Activated CD8-positive, alpha-beta memory T cell treated with anti-CD3 and anti-CD28 coated beads for 36 hours (primary cell): ENCODE measurements at regions not wholly inside any gene's neighbourhood (a gene's known extent, or its start where the extent isn't known, plus 50 kb on each side); places are given as distances from the start of the nearest gene placed in this dataset.

ENCODE experiments used
- CTCF ChIA-PET: fragments of 350-600 bp; sonication (Branson Sonifier 250); formaldehyde crosslinking; loops from one replicate; lab custom pipeline; 2021; ENCODE audit warnings: antibody characterized with exemption; lab: Charles Lee
- POLR2A ChIA-PET: fragments of 350-600 bp; sonication (Branson Sonifier 250); formaldehyde crosslinking; loops from one replicate; lab custom pipeline; 2021; ENCODE audit warnings: antibody characterized with exemption; lab: Charles Lee

GRCh38 chr20:51862796-51863195 lies 60.5 kb upstream of the SALL4 start:
- CTCF ChIA-PET: no interaction called here
- POLR2A ChIA-PET: no interaction called here

GRCh38 chr20:51861726-51862466 lies 59.6 kb upstream of the SALL4 start:
- CTCF ChIA-PET: no interaction called here
- POLR2A ChIA-PET: no interaction called here

DNA sequence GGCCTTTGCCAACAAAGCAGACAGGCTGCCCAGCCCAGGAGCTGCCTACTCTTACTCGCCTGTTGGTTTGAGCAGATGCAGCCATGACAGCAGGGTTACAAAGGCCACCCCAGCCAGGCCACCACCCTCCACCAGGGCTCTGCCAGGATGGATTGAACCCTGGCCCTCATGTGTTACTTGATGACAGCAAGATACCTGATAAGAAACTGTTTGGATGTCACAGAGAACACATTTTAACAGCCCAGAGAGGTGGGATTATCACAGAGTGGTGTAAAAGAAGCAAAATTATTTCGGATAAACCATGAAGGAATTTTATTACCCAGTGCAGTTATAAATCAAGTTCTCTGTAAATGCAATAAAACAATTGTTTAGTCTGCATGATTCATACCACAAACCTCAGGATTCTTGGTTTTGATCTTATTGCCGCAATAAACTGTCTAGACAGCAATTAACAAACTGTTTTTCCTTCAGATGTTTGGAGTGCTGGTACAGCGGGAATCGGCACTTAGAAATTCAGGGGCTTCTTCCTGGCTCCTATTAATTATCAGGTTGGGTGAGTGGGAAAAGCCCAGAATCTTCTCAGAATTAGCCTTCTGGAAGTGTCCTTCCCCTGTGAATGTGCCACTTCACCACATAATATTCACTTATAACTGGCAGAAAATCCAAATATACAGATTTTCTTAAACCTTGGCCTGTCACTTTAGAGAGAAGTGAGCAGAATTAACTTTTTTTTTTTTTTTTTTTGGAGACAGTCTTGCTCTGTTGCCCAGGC lies 58.0 kb upstream of the SALL4 start:
- ChIA-PET POLR2A (no interaction called here), CTCF (no interaction called here)

- CTCF ChIA-PET: no interaction called here
- POLR2A ChIA-PET: no interaction called here
Observed at GRCh38 chr20:51856432-51856831, 54.1 kb upstream of the SALL4 start.

GRCh38 chr20:51854921-51855320 lies 52.6 kb upstream of the SALL4 start:
- POLR2A ChIA-PET: no interaction called here
- CTCF ChIA-PET: no interaction called here
